GM11168 (cell line): ENCODE measurements at regions not wholly inside any gene's neighbourhood (a gene's known extent, or its start where the extent isn't known, plus 50 kb on each side); places are given as distances from the start of the nearest gene placed in this dataset.

Source experiments
- in situ Hi-C: fragments of 300-500 bp; cut with MboI; formaldehyde crosslinking; loops from one replicate; pipeline ENCODE4 v1.12.0; 2022; ENCODE audit warnings: low sequenced_read_pairs; ENCODE audit not compliant: unreplicated experiment

GRCh38 chr6:113526995-113527394 lies 330.1 kb upstream of the MARCKS start:
- in situ Hi-C loops, result no loop called here

- in situ Hi-C loops, result no loop called here
These were observed 329.0 kb upstream of the MARCKS start for GRCh38 chr6:113528111-113528510.

- in situ Hi-C loops, result no loop called here
These were observed 327.9 kb upstream of the MARCKS start for GRCh38 chr6:113529196-113529595.

- in situ Hi-C loops, result no loop called here
These were observed 327.3 kb upstream of the MARCKS start for GRCh38 chr6:113529879-113530278.

GRCh38 chr6:113530769-113531168 lies 326.4 kb upstream of the MARCKS start:
- in situ Hi-C loops, result no loop called here

GRCh38 chr6:113539202-113539601 lies 317.9 kb upstream of the MARCKS start:
- in situ Hi-C loops, result no loop called here

GRCh38 chr6:113539623-113540022 lies 317.5 kb upstream of the MARCKS start:
- in situ Hi-C loops, result no loop called here

GRCh38 chr6:113540466-113540865 lies 316.7 kb upstream of the MARCKS start:
- in situ Hi-C loops, result no loop called here

- in situ Hi-C loops, result no loop called here
These were observed 306.0 kb upstream of the MARCKS start for GRCh38 chr6:113551168-113551567.

- in situ Hi-C loops, result no loop called here
These were observed 300.4 kb upstream of the MARCKS start for GRCh38 chr6:113556775-113557174.

GRCh38 chr6:113558431-113558830 lies 298.7 kb upstream of the MARCKS start:
- in situ Hi-C loops, result no loop called here

GRCh38 chr6:113558966-113559365 lies 298.2 kb upstream of the MARCKS start:
- in situ Hi-C loops, result no loop called here

- in situ Hi-C loops, result no loop called here
These were observed 296.8 kb upstream of the MARCKS start for GRCh38 chr6:113560376-113560775.

GRCh38 chr6:113560908-113561307 lies 296.2 kb upstream of the MARCKS start:
- in situ Hi-C loops, result no loop called here

GRCh38 chr6:113562248-113562647 lies 294.9 kb upstream of the MARCKS start:
- in situ Hi-C loops, result no loop called here

GRCh38 chr6:113564371-113565171 lies 292.6 kb upstream of the MARCKS start:
- in situ Hi-C loops, result no loop called here

GRCh38 chr6:113565306-113565705 lies 291.8 kb upstream of the MARCKS start:
- in situ Hi-C loops, result no loop called here

- in situ Hi-C loops, result no loop called here
These were observed 287.0 kb upstream of the MARCKS start for GRCh38 chr6:113570161-113570560.

- in situ Hi-C loops, result no loop called here
These were observed 286.5 kb upstream of the MARCKS start for GRCh38 chr6:113570641-113571040.

GRCh38 chr6:113574147-113574546 lies 283.0 kb upstream of the MARCKS start:
- in situ Hi-C loops, result no loop called here

- in situ Hi-C loops, result no loop called here
These were observed 280.8 kb upstream of the MARCKS start for GRCh38 chr6:113576310-113576709.

GRCh38 chr6:113578691-113579090 lies 278.5 kb upstream of the MARCKS start:
- in situ Hi-C loops, result no loop called here
